ENCODE measurements at regions not wholly inside any gene's neighbourhood (a gene's known extent, or its start where the extent isn't known, plus 50 kb on each side); places are given as distances from the start of the nearest gene placed in this dataset.

DNA sequence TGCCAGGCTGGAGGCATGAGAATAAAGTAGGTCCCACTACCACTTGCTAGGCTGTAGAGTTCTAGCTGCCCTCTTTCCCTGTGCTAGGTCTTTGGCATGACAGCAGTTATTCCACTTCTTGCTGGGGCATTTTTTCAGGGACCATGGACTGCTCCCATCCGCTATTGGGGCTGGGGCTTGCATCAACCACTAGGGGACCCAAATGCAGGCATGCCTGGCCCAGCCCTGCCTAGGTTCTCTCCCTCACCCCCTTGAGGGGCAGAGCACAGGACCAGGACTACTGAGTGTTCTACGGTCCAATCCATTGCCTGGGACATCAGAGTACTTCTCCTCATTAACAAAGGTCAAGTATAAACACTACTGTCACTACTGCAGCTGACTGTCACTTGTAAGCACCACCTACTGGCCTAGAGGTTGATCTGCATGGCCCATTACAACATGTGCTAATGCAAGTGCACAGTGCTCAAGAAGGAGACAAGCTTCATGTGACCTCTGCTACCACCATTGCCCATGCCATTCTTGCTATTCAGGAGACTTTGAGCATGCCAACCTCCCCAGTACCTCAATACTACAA, 270.5 kb downstream of the MBNL1 start:
- H3K27me3 ChIP-seq (replicated peaks in 1 of 2; ENCODE audit: control insufficient read depth in 2 of 2, insufficient read depth in 2 of 2, low read length in 1 of 2) = no peaks in the 10 kb centered on the region
- no peak overlapping the region for H3K4me3 ChIP-seq
- no peak overlapping the region for H3K9ac ChIP-seq (ENCODE audit: control insufficient read depth, insufficient read depth, low read length)
- WGBS (ENCODE audit: insufficient coverage, insufficient replicate concordance, low lambda C conversion rate, missing lambda C conversion rate) = 55% methylated on average over 2 of the region's 2 CpGs
- FAIRE-seq = no peak
- peak; percentile 89 for ATAC-seq
- no peaks in the 10 kb centered on the region for H4K20me1 ChIP-seq (ENCODE audit: control insufficient read depth, insufficient read depth)
- H3K27ac ChIP-seq (ENCODE audit: control insufficient read depth, insufficient read depth) = no peak overlapping the region
- TF ChIP-seq, protein P1, sequence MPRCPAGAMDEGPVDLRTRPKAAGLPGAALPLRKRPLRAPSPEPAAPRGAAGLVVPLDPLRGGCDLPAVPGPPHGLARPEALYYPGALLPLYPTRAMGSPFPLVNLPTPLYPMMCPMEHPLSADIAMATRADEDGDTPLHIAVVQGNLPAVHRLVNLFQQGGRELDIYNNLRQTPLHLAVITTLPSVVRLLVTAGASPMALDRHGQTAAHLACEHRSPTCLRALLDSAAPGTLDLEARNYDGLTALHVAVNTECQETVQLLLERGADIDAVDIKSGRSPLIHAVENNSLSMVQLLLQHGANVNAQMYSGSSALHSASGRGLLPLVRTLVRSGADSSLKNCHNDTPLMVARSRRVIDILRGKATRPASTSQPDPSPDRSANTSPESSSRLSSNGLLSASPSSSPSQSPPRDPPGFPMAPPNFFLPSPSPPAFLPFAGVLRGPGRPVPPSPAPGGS (IDR thresholded peaks at IDR 0.05; ENCODE audit: borderline replicate concordance, insufficient read depth, low read depth, low read length, poor library complexity, severe bottlenecking) = no peak
- TF ChIP-seq CTCF (IDR thresholded peaks at IDR 0.05 in 2 of 3, conservative IDR thresholded peaks at IDR 0.05 in 1 of 3; ENCODE audit: control insufficient read depth in 2 of 3, extremely low read depth in 1 of 3, insufficient read depth in 1 of 3, low read depth in 3 of 3, low read length in 3 of 3) = peak in 1 of 3 experiments; percentile 27; a peak in 2 of 6 replicates
- ChIA-PET SMC1A (ENCODE audit: uncharacterized antibody, unreplicated experiment) (interaction anchor here (1.1 to 1.3 kb wide), 2 partner anchors 32 to 57 kb away, joined by 4 to 6 read pairs; no protein-coding TSS in a partner anchor), RAD21 (ENCODE audit: unreplicated experiment) (no interaction called here), POLR2A (no interaction called here), CTCF (interaction anchor here (1.4 to 1.7 kb wide), 2 partner anchors 35 to 67 kb away, joined by 7 read pairs; no protein-coding TSS in a partner anchor)
- no peak for DNase-seq (ENCODE audit: low read depth, low spot score)
- H3K79me2 ChIP-seq (ENCODE audit: control insufficient read depth, insufficient read depth, low read length) = no peaks in the 10 kb centered on the region
- H2AFZ ChIP-seq (ENCODE audit: control insufficient read depth, low read depth, low read length) = no peak overlapping the region
- H3K4me1 ChIP-seq (ENCODE audit: control insufficient read depth, insufficient read depth, low read length) = no peaks in the 10 kb centered on the region
- H3K4me2 ChIP-seq (ENCODE audit: control insufficient read depth, insufficient read depth) = no peak overlapping the region
- peaks cover 3% of the 10 kb centered on the region; the same call in 2 of the 3 replicates for H3K9me3 ChIP-seq (replicated peaks; ENCODE audit: control insufficient read depth, insufficient read depth, low read length)
- intact Hi-C loops (cut with micrococcal nuclease; ENCODE audit: unreplicated experiment) (no loop called here), in situ Hi-C loops (cut with MboI) (no loop called here)
- no TSS peak for BruUV-seq (replicated peaks)
- no peaks in the 10 kb centered on the region for H3K36me3 ChIP-seq (ENCODE audit: control insufficient read depth in 2 of 2, insufficient read depth in 2 of 2, low read length in 1 of 2)
